Sigmoid colon (tissue), 6 donors: ENCODE measurements at regions not wholly inside any gene's neighbourhood (a gene's known extent, or its start where the extent isn't known, plus 50 kb on each side); places are given as distances from the start of the nearest gene placed in this dataset.

Source experiments
- DNase-seq: peaks from one replicate; pipeline ENCODE4 v3.0.0-alpha.2; 2019
- H3K27ac ChIP-seq, 4 donors: fragments of 200-600 bp; sonication (generic); one replicate each; pipeline ENCODE4 v1.5.1; 2016 to 2019; ENCODE audit warnings: mild to moderate bottlenecking in 1 of 4
- H3K27me3 ChIP-seq, 3 donors: fragments of 200-600 bp; sonication (generic); one replicate each; pipeline ENCODE4 v1.5.1; 2019; ENCODE audit warnings: mild to moderate bottlenecking in 1 of 3
- H3K36me3 ChIP-seq, 4 donors: fragments of 200-600 bp; sonication (generic); one replicate each; pipeline ENCODE4 v1.5.1; 2016 to 2019
- H3K4me1 ChIP-seq, 4 donors: fragments of 200-600 bp; sonication (generic); one replicate each; pipeline ENCODE4 v1.5.1; 2017 to 2019
- H3K4me3 ChIP-seq, 4 donors: fragments of 200-600 bp; sonication (generic); one replicate each; pipeline ENCODE4 v1.5.1; 2017 to 2019; ENCODE audit warnings: mild to moderate bottlenecking in 2 of 4, moderate library complexity in 1 of 4
- H3K9me3 ChIP-seq, 4 donors: fragments of 200-600 bp in 3 of 4; sonication (generic) in 3 of 4; one replicate each; pipeline versions ENCODE4 v1.5.1 to v1.6.1; 2013 to 2019
- EP300 ChIP-seq, 4 donors: sonication (generic); formaldehyde crosslinking; IDR thresholded peaks; one replicate each; pipeline ENCODE4 v1.6.1; 2017; ENCODE audit warnings: antibody characterized with exemption in 4 of 4
- POLR2A ChIP-seq, 2 donors: fragments of 450-650 bp; IDR thresholded peaks; one replicate each; pipeline ENCODE4 v1.6.1; 2016; ENCODE audit warnings: antibody characterized with exemption in 2 of 2, mild to moderate bottlenecking in 2 of 2, moderate library complexity in 2 of 2
- POLR2AphosphoS5 ChIP-seq, 4 donors: sonication (generic); formaldehyde crosslinking; IDR thresholded peaks; one replicate each; pipeline ENCODE4 v1.6.1; 2017; ENCODE audit warnings: antibody characterized with exemption in 4 of 4
- WGBS, 2 donors: extraction: QIAGEN DNeasy Blood & Tissue Kit; methylation state at CpG; one replicate each; pipeline ENCODE4 v1.1.7; 2013; 5-methylcytosine and 5-hydroxymethylcytosine counted together
- intact Hi-C: fragments of 100-400 bp; cut with DNase I; formaldehyde crosslinking; loops from one replicate; pipeline ENCODE4 v1.15.1; 2023
- TF ChIP-seq, protein P1 (sequence below), 4 experiments: fragments of 450-650 bp in 3 of 4; fragments of 200-600 bp in 1 of 4; IDR thresholded peaks; one replicate each; pipeline ENCODE4 v1.5.1; 2016 to 2019; ENCODE audit warnings: antibody characterized with exemption in 4 of 4, mild to moderate bottlenecking in 3 of 4, moderate library complexity in 2 of 4
- donor health status: healthy with polysubstance abuse.
- donor health status: healthy.

DNA sequence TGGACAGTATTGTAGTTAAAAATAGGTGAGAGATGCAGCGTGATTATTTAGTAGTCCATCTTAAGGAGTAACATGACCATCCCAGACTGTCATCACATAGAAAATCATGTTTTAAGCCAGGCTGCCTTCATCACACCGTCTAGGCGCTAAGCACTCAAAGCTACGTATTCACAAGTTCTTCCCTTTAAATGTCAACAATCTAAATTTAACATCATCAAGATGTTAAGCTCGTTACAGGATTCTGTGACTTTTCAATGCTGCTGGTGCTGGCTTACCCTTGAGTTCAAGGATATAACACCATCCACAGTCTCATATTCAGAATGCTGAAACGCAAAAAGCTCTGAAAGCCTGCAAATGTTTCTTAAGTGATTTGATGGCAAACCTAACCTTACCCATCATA is 109.5 kb upstream of the CDCA7L start:
- H3K36me3 ChIP-seq, result no peaks in the 10 kb centered on the region
- no peaks in the 10 kb centered on the region for H3K9me3 ChIP-seq
- H3K27ac ChIP-seq, result no peak overlapping the region
- intact Hi-C loops, result no loop called here
- H3K4me3 ChIP-seq, result no peak overlapping the region
- WGBS, 2 donors, result 65 to 69% methylated on average over 6 of the region's 6 CpGs
- H3K27me3 ChIP-seq, result no peaks in the 10 kb centered on the region
- DNase-seq, result no peak
- TF ChIP-seq EP300 (IDR thresholded peaks at IDR 0.05) (no peak), POLR2AphosphoS5 (IDR thresholded peaks at IDR 0.05) (no peak), POLR2A (IDR thresholded peaks at IDR 0.05) (no peak)
- TF ChIP-seq, protein P1, sequence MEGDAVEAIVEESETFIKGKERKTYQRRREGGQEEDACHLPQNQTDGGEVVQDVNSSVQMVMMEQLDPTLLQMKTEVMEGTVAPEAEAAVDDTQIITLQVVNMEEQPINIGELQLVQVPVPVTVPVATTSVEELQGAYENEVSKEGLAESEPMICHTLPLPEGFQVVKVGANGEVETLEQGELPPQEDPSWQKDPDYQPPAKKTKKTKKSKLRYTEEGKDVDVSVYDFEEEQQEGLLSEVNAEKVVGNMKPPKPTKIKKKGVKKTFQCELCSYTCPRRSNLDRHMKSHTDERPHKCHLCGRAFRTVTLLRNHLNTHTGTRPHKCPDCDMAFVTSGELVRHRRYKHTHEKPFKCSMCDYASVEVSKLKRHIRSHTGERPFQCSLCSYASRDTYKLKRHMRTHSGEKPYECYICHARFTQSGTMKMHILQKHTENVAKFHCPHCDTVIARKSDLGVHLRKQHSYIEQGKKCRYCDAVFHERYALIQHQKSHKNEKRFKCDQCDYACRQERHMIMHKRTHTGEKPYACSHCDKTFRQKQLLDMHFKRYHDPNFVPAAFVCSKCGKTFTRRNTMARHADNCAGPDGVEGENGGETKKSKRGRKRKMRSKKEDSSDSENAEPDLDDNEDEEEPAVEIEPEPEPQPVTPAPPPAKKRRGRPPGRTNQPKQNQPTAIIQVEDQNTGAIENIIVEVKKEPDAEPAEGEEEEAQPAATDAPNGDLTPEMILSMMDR (IDR thresholded peaks at IDR 0.05), result no peak
- H3K4me1 ChIP-seq, result no peaks in the 10 kb centered on the region

DNA sequence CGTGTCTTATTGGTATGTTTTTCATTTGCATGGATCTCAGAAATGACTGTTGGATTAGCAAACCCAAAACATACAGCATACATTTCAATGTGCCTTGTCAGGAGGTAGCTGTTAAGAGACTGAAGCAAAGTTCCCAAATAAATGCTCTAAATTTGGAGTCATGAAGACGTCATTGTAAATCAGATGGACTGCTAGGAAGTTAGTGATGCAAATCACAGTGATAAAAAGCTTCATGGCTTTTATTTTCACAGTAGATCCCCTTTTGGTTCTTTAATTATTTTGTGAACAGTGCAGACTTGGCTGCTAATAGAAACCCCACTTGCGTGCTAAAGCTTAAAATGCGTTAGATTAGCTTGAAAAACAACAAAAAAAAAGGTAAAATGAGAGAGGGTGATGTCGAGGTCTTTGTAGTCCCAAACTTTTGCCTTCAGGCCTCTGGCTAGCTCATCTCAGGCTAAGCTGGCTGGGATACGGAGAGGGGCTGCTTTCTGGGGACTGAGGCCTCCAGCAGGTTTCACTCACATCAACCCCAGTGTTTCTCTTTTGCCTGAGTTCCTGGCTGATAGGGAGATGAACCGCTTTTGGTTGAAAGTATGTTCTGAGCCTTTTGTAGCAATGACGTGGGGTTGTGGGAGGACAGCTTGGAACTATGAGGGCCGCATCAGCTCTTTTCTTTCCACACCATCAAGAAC is 107.1 kb upstream of the CDCA7L start:
- no peaks in the 10 kb centered on the region for H3K9me3 ChIP-seq
- H3K36me3 ChIP-seq, result no peaks in the 10 kb centered on the region
- WGBS, 2 donors, result 73 to 82% methylated on average over 9 of the region's 9 CpGs
- intact Hi-C loops, result no loop called here
- H3K4me1 ChIP-seq, result no peaks in the 10 kb centered on the region
- no peak overlapping the region for H3K4me3 ChIP-seq
- H3K27me3 ChIP-seq, result no peaks in the 10 kb centered on the region
- TF ChIP-seq, protein P1 (IDR thresholded peaks at IDR 0.05), result no peak
- TF ChIP-seq POLR2A (IDR thresholded peaks at IDR 0.05) (no peak), POLR2AphosphoS5 (IDR thresholded peaks at IDR 0.05) (no peak), EP300 (IDR thresholded peaks at IDR 0.05) (no peak)
- DNase-seq, result no peak
- H3K27ac ChIP-seq, result peak overlapping the region in 2 of 4 donors; percentile 13 to 27

DNA sequence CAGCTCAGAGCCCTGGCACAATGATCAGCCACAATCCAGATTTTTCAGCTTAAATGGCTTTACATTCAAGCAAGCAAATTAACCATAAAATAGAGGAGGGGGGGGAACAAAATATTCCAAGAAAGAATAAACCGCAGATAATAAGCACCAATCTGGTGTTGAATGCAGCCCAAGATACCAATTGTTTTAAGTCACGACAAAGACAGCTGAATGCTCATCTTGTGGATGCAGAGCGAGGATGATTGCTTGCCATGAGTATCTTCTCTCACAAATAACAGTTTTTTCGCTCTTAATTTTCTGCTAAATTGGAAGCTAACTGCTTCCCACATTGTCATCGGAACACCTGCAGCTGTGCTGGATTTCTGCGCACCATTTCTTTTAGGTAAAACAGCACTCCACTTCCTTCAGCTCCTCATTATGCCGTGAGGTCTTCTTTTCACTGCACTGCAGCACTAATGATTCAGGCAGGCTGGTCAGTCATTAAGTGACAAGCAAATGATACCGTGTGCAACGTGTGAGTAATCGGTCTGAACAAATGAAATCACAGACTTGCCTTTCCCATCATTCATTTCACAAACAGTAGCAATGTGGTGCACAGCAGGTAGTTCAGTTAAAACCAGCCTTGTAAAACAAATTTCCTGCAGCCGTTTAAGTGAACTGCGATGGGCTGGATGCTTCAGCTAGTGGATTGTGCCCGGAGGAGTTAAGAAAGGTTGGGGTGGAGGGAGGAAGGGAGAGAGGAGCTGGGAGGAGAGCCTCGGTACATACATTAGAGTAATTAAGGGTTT is 106.4 kb upstream of the CDCA7L start:
- no peaks in the 10 kb centered on the region for H3K4me1 ChIP-seq
- no peaks in the 10 kb centered on the region for H3K9me3 ChIP-seq
- H3K27ac ChIP-seq, result no peak overlapping the region
- no peaks in the 10 kb centered on the region for H3K27me3 ChIP-seq
- TF ChIP-seq POLR2A (IDR thresholded peaks at IDR 0.05) (no peak), POLR2AphosphoS5 (IDR thresholded peaks at IDR 0.05) (no peak), EP300 (IDR thresholded peaks at IDR 0.05) (no peak)
- TF ChIP-seq, protein P1 (IDR thresholded peaks at IDR 0.05), result no peak
- WGBS, 2 donors, result 60 to 71% methylated on average over 14 of the region's 14 CpGs
- no peaks in the 10 kb centered on the region for H3K36me3 ChIP-seq
- H3K4me3 ChIP-seq, result no peak overlapping the region
- intact Hi-C loops, result no loop called here
- DNase-seq, result no peak

DNA sequence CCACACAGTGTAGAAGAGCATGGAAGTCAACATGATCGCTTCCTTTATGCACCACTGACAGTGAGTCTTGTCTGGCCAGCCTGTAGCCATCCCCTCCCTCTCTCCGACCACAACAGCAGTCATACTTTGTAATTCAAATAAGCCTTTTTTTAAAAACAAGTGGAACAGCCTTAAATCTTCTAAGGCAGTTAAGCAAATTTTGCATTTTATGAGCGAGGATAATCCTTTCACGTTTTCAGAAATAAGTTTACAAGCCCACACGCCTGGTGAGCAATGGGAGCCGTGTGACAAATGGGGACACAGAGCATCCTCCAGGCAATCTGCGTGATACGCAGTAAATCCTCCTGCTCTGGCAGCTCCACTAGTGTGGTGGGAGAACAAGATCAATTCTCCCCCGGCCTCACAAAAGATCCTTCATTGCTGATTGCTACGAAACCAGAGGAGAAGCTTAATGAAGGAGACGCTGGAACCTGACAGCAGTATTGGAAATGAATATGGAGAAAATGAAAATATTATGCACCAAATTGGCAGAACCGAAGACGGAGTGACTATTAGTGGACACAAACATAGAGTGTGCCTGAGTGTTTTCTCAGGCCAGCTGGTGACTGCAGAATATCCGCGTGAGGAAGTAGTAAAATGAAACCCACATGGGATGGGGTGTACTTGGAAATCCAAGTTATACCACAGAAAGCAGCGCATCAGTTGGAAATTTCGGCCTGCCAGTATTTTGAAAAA is 104.2 kb upstream of the CDCA7L start:
- H3K36me3 ChIP-seq, result no peaks in the 10 kb centered on the region
- DNase-seq, result no peak
- no peaks in the 10 kb centered on the region for H3K4me1 ChIP-seq
- intact Hi-C loops, result no loop called here
- no peaks in the 10 kb centered on the region for H3K27me3 ChIP-seq
- no peak overlapping the region for H3K27ac ChIP-seq
- no peaks in the 10 kb centered on the region for H3K9me3 ChIP-seq
- H3K4me3 ChIP-seq, result no peak overlapping the region
- TF ChIP-seq POLR2AphosphoS5 (IDR thresholded peaks at IDR 0.05) (no peak), POLR2A (IDR thresholded peaks at IDR 0.05) (no peak), EP300 (IDR thresholded peaks at IDR 0.05) (no peak)
- TF ChIP-seq, protein P1 (IDR thresholded peaks at IDR 0.05), result no peak
- 81 to 86% methylated on average over 17 of the region's 17 CpGs for WGBS, 2 donors
